DND-41 (cell line): ENCODE measurements at regions not wholly inside any gene's neighbourhood (a gene's known extent, or its start where the extent isn't known, plus 50 kb on each side); places are given as distances from the start of the nearest gene placed in this dataset.

ENCODE experiments used
- EZH2 ChIP-seq: IDR thresholded peaks from 3 replicates; pipeline ENCODE4 v1.6.1; 2012; ENCODE audit warnings: borderline replicate concordance, low read depth, mild to moderate bottlenecking, moderate library complexity, low read length, inconsistent platforms; ENCODE audit not compliant: severe bottlenecking
- TF ChIP-seq, protein P1 (sequence below): IDR thresholded peaks from 2 replicates; pipeline ENCODE4 v1.5.1; 2012; ENCODE audit warnings: borderline replicate concordance, low read length, moderate library complexity, mild to moderate bottlenecking; ENCODE audit not compliant: poor library complexity, severe bottlenecking; ENCODE audit errors: extremely low read depth

DNA sequence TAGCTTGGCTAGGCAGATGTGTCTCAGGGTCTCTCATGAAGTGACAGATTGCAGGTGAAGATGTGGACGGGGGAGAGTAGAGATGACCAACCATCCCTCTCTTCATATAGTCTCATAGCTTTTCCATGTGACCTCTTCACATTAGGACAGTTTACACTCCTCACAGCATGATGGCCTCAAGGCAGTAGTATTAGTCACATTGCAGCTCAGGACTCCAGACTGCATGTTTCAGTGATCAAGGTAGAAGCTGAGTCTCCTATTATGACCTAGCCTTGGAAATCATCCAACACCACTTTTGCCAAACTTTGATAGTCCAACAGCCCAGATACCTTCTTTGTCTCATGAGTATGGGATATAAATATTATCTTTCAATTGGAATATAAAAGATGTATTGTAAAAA, 147.7 kb downstream of the GASK1B start:
- TF ChIP-seq, protein P1, sequence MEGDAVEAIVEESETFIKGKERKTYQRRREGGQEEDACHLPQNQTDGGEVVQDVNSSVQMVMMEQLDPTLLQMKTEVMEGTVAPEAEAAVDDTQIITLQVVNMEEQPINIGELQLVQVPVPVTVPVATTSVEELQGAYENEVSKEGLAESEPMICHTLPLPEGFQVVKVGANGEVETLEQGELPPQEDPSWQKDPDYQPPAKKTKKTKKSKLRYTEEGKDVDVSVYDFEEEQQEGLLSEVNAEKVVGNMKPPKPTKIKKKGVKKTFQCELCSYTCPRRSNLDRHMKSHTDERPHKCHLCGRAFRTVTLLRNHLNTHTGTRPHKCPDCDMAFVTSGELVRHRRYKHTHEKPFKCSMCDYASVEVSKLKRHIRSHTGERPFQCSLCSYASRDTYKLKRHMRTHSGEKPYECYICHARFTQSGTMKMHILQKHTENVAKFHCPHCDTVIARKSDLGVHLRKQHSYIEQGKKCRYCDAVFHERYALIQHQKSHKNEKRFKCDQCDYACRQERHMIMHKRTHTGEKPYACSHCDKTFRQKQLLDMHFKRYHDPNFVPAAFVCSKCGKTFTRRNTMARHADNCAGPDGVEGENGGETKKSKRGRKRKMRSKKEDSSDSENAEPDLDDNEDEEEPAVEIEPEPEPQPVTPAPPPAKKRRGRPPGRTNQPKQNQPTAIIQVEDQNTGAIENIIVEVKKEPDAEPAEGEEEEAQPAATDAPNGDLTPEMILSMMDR, result no peak
- TF ChIP-seq EZH2, result no peak
